Suprapubic skin (tissue), 4 donors: ENCODE measurements at regions not wholly inside any gene's neighbourhood (a gene's known extent, or its start where the extent isn't known, plus 50 kb on each side); places are given as distances from the start of the nearest gene placed in this dataset.
"Not testable (repeated sequence)": the region's sequence is repeated elsewhere in the genome, so short reads cannot be mapped to it uniquely, and the experiment has no call there.

ENCODE experiments used
- DNase-seq, 2 donors: peaks; one replicate each; pipeline ENCODE4 v3.0.0-alpha.2; 2019; ENCODE audit warnings: low spot score in 2 of 2
- H3K27ac ChIP-seq: fragments of 200-600 bp; sonication (generic); one replicate; pipeline ENCODE4 v1.5.1; 2019
- H3K27me3 ChIP-seq: fragments of 200-600 bp; sonication (generic); one replicate; pipeline ENCODE4 v1.5.1; 2019
- H3K36me3 ChIP-seq: fragments of 200-600 bp; sonication (generic); one replicate; pipeline ENCODE4 v1.5.1; 2019
- H3K4me1 ChIP-seq: fragments of 200-600 bp; sonication (generic); one replicate; pipeline ENCODE4 v1.5.1; 2019
- H3K4me3 ChIP-seq: fragments of 200-600 bp; sonication (generic); one replicate; pipeline ENCODE4 v1.5.1; 2019; ENCODE audit warnings: mild to moderate bottlenecking
- H3K9me3 ChIP-seq: fragments of 200-600 bp; sonication (generic); one replicate; pipeline ENCODE4 v1.5.1; 2019
- CTCF ChIP-seq, 2 donors: fragments of 200-600 bp in 1 of 2; fragments of 450-650 bp in 1 of 2; sonication (generic) in 1 of 2; IDR thresholded peaks; one replicate each; pipeline ENCODE4 v1.5.1; 2016 to 2019; ENCODE audit warnings: antibody characterized with exemption in 2 of 2, mild to moderate bottlenecking in 1 of 2, moderate library complexity in 1 of 2
- EP300 ChIP-seq: sonication (generic); formaldehyde crosslinking; IDR thresholded peaks from one replicate; pipeline ENCODE4 v1.6.1; 2017; ENCODE audit warnings: antibody characterized with exemption
- POLR2A ChIP-seq, 2 donors: fragments of 450-650 bp; IDR thresholded peaks; one replicate each; pipeline ENCODE4 v1.6.1; 2017; ENCODE audit warnings: antibody characterized with exemption in 2 of 2, mild to moderate bottlenecking in 2 of 2, moderate library complexity in 2 of 2
- POLR2AphosphoS5 ChIP-seq, 3 donors: sonication (generic); formaldehyde crosslinking; IDR thresholded peaks; one replicate each; pipeline ENCODE4 v1.6.1; 2017; ENCODE audit warnings: antibody characterized with exemption in 3 of 3
- WGBS: methylation state at CpG from one replicate; pipeline ENCODE4 v1.1.5; 2018; 5-methylcytosine and 5-hydroxymethylcytosine counted together

- Histone ChIP-seq H3K4me3 (no peak overlapping the region), H3K4me1 (no peaks in the 10 kb centered on the region), H3K27ac (no peak overlapping the region), H3K36me3 (no peaks in the 10 kb centered on the region), H3K27me3 (no peaks in the 10 kb centered on the region), H3K9me3 (no peaks in the 10 kb centered on the region)
- 25% methylated on average over 1 of the region's 1 CpG for WGBS
- DNase-seq: no peak
- no peak for TF ChIP-seq POLR2AphosphoS5 (IDR thresholded peaks at IDR 0.05)
- no peak for TF ChIP-seq EP300
- no peak for TF ChIP-seq CTCF (IDR thresholded peaks at IDR 0.05)
- TF ChIP-seq POLR2A (IDR thresholded peaks at IDR 0.05): no peak
These were observed 608.8 kb downstream of the ADCYAP1 start for GRCh38 chr18:1513519-1513918.

- 80% methylated on average over 27 of the region's 30 CpGs for WGBS
- not testable (repeated sequence) for H3K9me3 ChIP-seq, H3K36me3 ChIP-seq, H3K27ac ChIP-seq, H3K4me1 ChIP-seq, H3K27me3 ChIP-seq, DNase-seq, H3K4me3 ChIP-seq
These were observed 617.0 kb downstream of the ADCYAP1 start for GRCh38 chr18:1521588-1522248.

- Histone ChIP-seq H3K27ac (no peak overlapping the region), H3K27me3 (no peaks in the 10 kb centered on the region), H3K4me1 (no peaks in the 10 kb centered on the region), H3K9me3 (no peaks in the 10 kb centered on the region), H3K4me3 (no peak overlapping the region), H3K36me3 (no peaks in the 10 kb centered on the region)
- no peak for DNase-seq
- 73% methylated on average over 1 of the region's 1 CpG for WGBS
- TF ChIP-seq EP300: no peak
- TF ChIP-seq CTCF (IDR thresholded peaks at IDR 0.05): no peak
- no peak for TF ChIP-seq POLR2A (IDR thresholded peaks at IDR 0.05)
- no peak for TF ChIP-seq POLR2AphosphoS5 (IDR thresholded peaks at IDR 0.05)
These were observed 617.6 kb downstream of the ADCYAP1 start for GRCh38 chr18:1522249-1522615.

GRCh38 chr18:1526991-1527390, 622.3 kb downstream of the ADCYAP1 start:
- H3K4me3 ChIP-seq: no peak overlapping the region
- TF ChIP-seq POLR2A (IDR thresholded peaks at IDR 0.05): no peak
- TF ChIP-seq POLR2AphosphoS5 (IDR thresholded peaks at IDR 0.05): no peak
- no peak for TF ChIP-seq CTCF (IDR thresholded peaks at IDR 0.05)
- TF ChIP-seq EP300: no peak
- no peak for DNase-seq
- H3K9me3 ChIP-seq: no peaks in the 10 kb centered on the region
- H3K36me3 ChIP-seq: no peaks in the 10 kb centered on the region
- 53% methylated on average over 1 of the region's 1 CpG for WGBS
- no peaks in the 10 kb centered on the region for H3K4me1 ChIP-seq
- no peak overlapping the region for H3K27ac ChIP-seq
- no peaks in the 10 kb centered on the region for H3K27me3 ChIP-seq

GRCh38 chr18:1527805-1528204, 623.1 kb downstream of the ADCYAP1 start:
- Histone ChIP-seq H3K27me3 (no peaks in the 10 kb centered on the region), H3K36me3 (no peaks in the 10 kb centered on the region), H3K27ac (no peak overlapping the region), H3K4me1 (no peaks in the 10 kb centered on the region), H3K4me3 (no peak overlapping the region), H3K9me3 (no peaks in the 10 kb centered on the region)
- 79% methylated on average over 3 of the region's 3 CpGs for WGBS
- no peak for DNase-seq
- TF ChIP-seq POLR2AphosphoS5 (IDR thresholded peaks at IDR 0.05) (no peak), CTCF (IDR thresholded peaks at IDR 0.05) (no peak), POLR2A (IDR thresholded peaks at IDR 0.05) (no peak), EP300 (no peak)

GRCh38 chr18:1528447-1528846, 623.8 kb downstream of the ADCYAP1 start:
- H3K27ac ChIP-seq: no peak overlapping the region
- H3K27me3 ChIP-seq: no peaks in the 10 kb centered on the region
- WGBS: 83% methylated on average over 1 of the region's 1 CpG
- H3K4me1 ChIP-seq: no peaks in the 10 kb centered on the region
- no peak for DNase-seq
- no peaks in the 10 kb centered on the region for H3K36me3 ChIP-seq
- TF ChIP-seq CTCF (IDR thresholded peaks at IDR 0.05) (no peak), EP300 (no peak), POLR2A (IDR thresholded peaks at IDR 0.05) (no peak), POLR2AphosphoS5 (IDR thresholded peaks at IDR 0.05) (no peak)
- H3K4me3 ChIP-seq: no peak overlapping the region
- H3K9me3 ChIP-seq: no peaks in the 10 kb centered on the region
